Dedifferentiated amniotic fluid mesenchymal stem cell (primary cell): ENCODE measurements at regions not wholly inside any gene's neighbourhood (a gene's known extent, or its start where the extent isn't known, plus 50 kb on each side); places are given as distances from the start of the nearest gene placed in this dataset.
A peak's percentile ranks its signal among the peaks of the same experiment; 100 is the strongest.
"Not testable (repeated sequence)": the region's sequence is repeated elsewhere in the genome, so short reads cannot be mapped to it uniquely, and the experiment has no call there.

Source experiments
- DNase-seq: peaks from one replicate; pipeline ENCODE4 v3.0.0-alpha.2; 2016; ENCODE audit errors: extremely low spot score

- DNase-seq = no peak
Observed at GRCh38 chr12:80045594-80045993, 53.7 kb upstream of the OTOGL start.

GRCh38 chr12:80044694-80045046, 54.7 kb upstream of the OTOGL start:
- DNase-seq = peak; percentile 88

- DNase-seq = peak; percentile 76
Observed at GRCh38 chr12:80041692-80042091, 57.6 kb upstream of the OTOGL start.

GRCh38 chr12:80041071-80041470, 58.3 kb upstream of the OTOGL start:
- DNase-seq = no peak

GRCh38 chr12:80040075-80040738, 59.1 kb upstream of the OTOGL start:
- DNase-seq = no peak

GRCh38 chr12:80038062-80038560, 61.2 kb upstream of the OTOGL start:
- DNase-seq = no peak

GRCh38 chr12:80033448-80033847, 65.9 kb upstream of the OTOGL start:
- peak; percentile 76 for DNase-seq

- no peak for DNase-seq
Observed at GRCh38 chr12:80032946-80033345, 66.4 kb upstream of the OTOGL start.

GRCh38 chr12:80031229-80031628, 68.1 kb upstream of the OTOGL start:
- DNase-seq = no peak

- no peak for DNase-seq
Observed at GRCh38 chr12:80025638-80026037, 73.7 kb upstream of the OTOGL start.

GRCh38 chr12:80019691-80020090, 79.6 kb upstream of the OTOGL start:
- DNase-seq = no peak

GRCh38 chr12:80018119-80018518, 81.2 kb upstream of the OTOGL start:
- no peak for DNase-seq

- no peak for DNase-seq
Observed at GRCh38 chr12:80017261-80017870, 82.0 kb upstream of the OTOGL start.

GRCh38 chr12:80016684-80017083, 81.8 kb upstream of the PPP1R12A start:
- DNase-seq = no peak

- DNase-seq = no peak
Observed at GRCh38 chr12:80015660-80016059, 80.8 kb upstream of the PPP1R12A start.

- not testable (repeated sequence) for DNase-seq
Observed at GRCh38 chr12:80003744-80004143, 68.8 kb upstream of the PPP1R12A start.

GRCh38 chr12:80001562-80001961, 66.7 kb upstream of the PPP1R12A start:
- no peak for DNase-seq

- DNase-seq = no peak
Observed at GRCh38 chr12:80000831-80001230, 65.9 kb upstream of the PPP1R12A start.

GRCh38 chr12:79998554-79998953, 63.7 kb upstream of the PPP1R12A start:
- DNase-seq = no peak

GRCh38 chr12:79997096-79997791, 62.3 kb upstream of the PPP1R12A start:
- no peak for DNase-seq

GRCh38 chr12:79995385-79996084, 60.6 kb upstream of the PPP1R12A start:
- DNase-seq = not testable (repeated sequence)

- no peak for DNase-seq
Observed at GRCh38 chr12:79993106-79993862, 58.4 kb upstream of the PPP1R12A start.
